Small intestine (tissue), 7 donors: ENCODE measurements at regions not wholly inside any gene's neighbourhood (a gene's known extent, or its start where the extent isn't known, plus 50 kb on each side); places are given as distances from the start of the nearest gene placed in this dataset.

ENCODE experiments used
- DNase-seq, 2 donors: peaks; one replicate each; pipeline versions ENCODE4 v3.0.0 to v3.0.0-alpha.2; 2013
- FAIRE-seq: peaks from 2 replicates; lab custom pipeline; 2012; peaks lifted over from hg19 to GRCh38; lab: Jason Lieb, UNC
- H3K27ac ChIP-seq, 3 donors: one replicate each; pipeline ENCODE4 v1.5.1; 2013; ENCODE audit warnings: low read length in 2 of 3, mild to moderate bottlenecking in 2 of 3, control low read depth in 1 of 3, inconsistent platforms in 1 of 3, low read depth in 1 of 3, moderate library complexity in 1 of 3
- H3K27me3 ChIP-seq, 3 donors: one replicate each; pipeline ENCODE4 v1.6.1; 2013; ENCODE audit warnings: low read length in 3 of 3, inconsistent platforms in 1 of 3; ENCODE audit not compliant: control insufficient read depth in 3 of 3, insufficient read depth in 3 of 3
- H3K36me3 ChIP-seq, 3 donors: one replicate each; pipeline ENCODE4 v1.6.1; 2013; ENCODE audit warnings: low read length in 3 of 3, inconsistent platforms in 1 of 3, low read depth in 1 of 3, mild to moderate bottlenecking in 1 of 3, moderate library complexity in 1 of 3; ENCODE audit not compliant: control insufficient read depth in 3 of 3, insufficient read depth in 2 of 3
- H3K4me1 ChIP-seq, 3 donors: one replicate each; pipeline ENCODE4 v1.6.1; 2013; ENCODE audit warnings: low read length in 2 of 3, inconsistent platforms in 1 of 3, low read depth in 1 of 3, mild to moderate bottlenecking in 1 of 3, moderate library complexity in 1 of 3; ENCODE audit not compliant: control insufficient read depth in 3 of 3, insufficient read depth in 2 of 3
- H3K4me3 ChIP-seq, 3 donors: one replicate each; pipeline ENCODE4 v1.5.1; 2013; ENCODE audit warnings: low read length in 3 of 3, control low read depth in 1 of 3, inconsistent platforms in 1 of 3, low read depth in 1 of 3, mild to moderate bottlenecking in 1 of 3, moderate library complexity in 1 of 3
- H3K9me3 ChIP-seq, 2 donors: one replicate each; pipeline ENCODE4 v1.6.1; 2013; ENCODE audit warnings: low read depth in 1 of 2, low read length in 1 of 2; ENCODE audit not compliant: control insufficient read depth in 2 of 2, insufficient read depth in 1 of 2
- WGBS, 3 donors: extraction: QIAGEN DNeasy Blood & Tissue Kit; methylation state at CpG; one replicate each; pipeline ENCODE4 v1.1.7; 2013; 5-methylcytosine and 5-hydroxymethylcytosine counted together
- donor health status: healthy with polysubstance abuse.
- donor health status: control.
- donor health status: control.
- donor health status: Bipolar disorder and iron deficiency.
- donor health status: healthy.

- Histone ChIP-seq H3K4me3 (no peak overlapping the region), H3K4me1 (no peaks in the 10 kb centered on the region), H3K9me3 (no peaks in the 10 kb centered on the region), H3K36me3 (no peaks in the 10 kb centered on the region), H3K27ac (no peak overlapping the region), H3K27me3 (peaks cover 0 to 3% (median 0%) of the 10 kb centered on the region in 3 donors)
- FAIRE-seq (no peak), DNase-seq (no peak)
- 53 to 85% (median 71%) methylated on average over 4 of the region's 4 CpGs for WGBS, 3 donors
Observed at GRCh38 chr2:207419331-207419730, 110.4 kb upstream of the CREB1 start.

GRCh38 chr2:207421671-207422070, 108.1 kb upstream of the CREB1 start:
- no peak overlapping the region for H3K4me3 ChIP-seq
- H3K4me1 ChIP-seq, result no peaks in the 10 kb centered on the region
- FAIRE-seq (no peak), DNase-seq (no peak)
- no peaks in the 10 kb centered on the region for H3K36me3 ChIP-seq
- WGBS, 3 donors, result 90 to 93% (median 91%) methylated on average over 12 of the region's 12 CpGs
- H3K27me3 ChIP-seq, result peaks cover 0 to 3% (median 0%) of the 10 kb centered on the region in 3 donors
- H3K9me3 ChIP-seq, result no peaks in the 10 kb centered on the region
- H3K27ac ChIP-seq, result no peak overlapping the region

- FAIRE-seq, result no peak
- Histone ChIP-seq H3K27me3 (peaks cover 0 to 3% (median 0%) of the 10 kb centered on the region in 3 donors), H3K36me3 (no peaks in the 10 kb centered on the region), H3K4me3 (no peak overlapping the region), H3K27ac (no peak overlapping the region), H3K9me3 (no peaks in the 10 kb centered on the region), H3K4me1 (no peaks in the 10 kb centered on the region)
- WGBS, 3 donors, result 84 to 86% (median 85%) methylated on average over 3 of the region's 3 CpGs
- DNase-seq, result no peak
Observed at GRCh38 chr2:207422380-207422779, 107.4 kb upstream of the CREB1 start.

DNA sequence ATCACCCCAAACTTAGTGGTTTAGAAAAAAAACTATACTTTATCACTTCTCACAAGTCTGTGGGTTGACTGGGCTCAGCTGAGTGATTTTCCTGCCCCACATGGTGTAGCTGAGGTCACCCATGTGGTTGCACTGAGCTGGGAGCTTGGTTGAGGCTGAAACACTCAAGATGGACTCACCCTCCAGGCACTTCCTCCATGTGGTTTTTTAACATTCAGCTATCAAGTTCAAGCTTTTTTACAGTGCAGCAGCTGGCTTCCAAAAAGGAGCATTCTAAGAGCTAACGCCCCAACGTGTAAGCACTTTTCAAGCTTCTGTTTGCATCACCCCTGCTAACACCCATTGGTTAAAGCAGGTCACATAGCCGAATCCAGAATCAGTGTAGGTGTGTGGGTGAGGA, 105.9 kb upstream of the CREB1 start:
- no peaks in the 10 kb centered on the region for H3K9me3 ChIP-seq
- no peak for FAIRE-seq
- DNase-seq, result no peak
- H3K27ac ChIP-seq, result no peak overlapping the region
- no peaks in the 10 kb centered on the region for H3K4me1 ChIP-seq
- 43 to 71% (median 66%) methylated on average over 3 of the region's 3 CpGs for WGBS, 3 donors
- no peaks in the 10 kb centered on the region for H3K36me3 ChIP-seq
- peaks cover 0 to 3% (median 0%) of the 10 kb centered on the region in 3 donors for H3K27me3 ChIP-seq
- no peak overlapping the region for H3K4me3 ChIP-seq

DNA sequence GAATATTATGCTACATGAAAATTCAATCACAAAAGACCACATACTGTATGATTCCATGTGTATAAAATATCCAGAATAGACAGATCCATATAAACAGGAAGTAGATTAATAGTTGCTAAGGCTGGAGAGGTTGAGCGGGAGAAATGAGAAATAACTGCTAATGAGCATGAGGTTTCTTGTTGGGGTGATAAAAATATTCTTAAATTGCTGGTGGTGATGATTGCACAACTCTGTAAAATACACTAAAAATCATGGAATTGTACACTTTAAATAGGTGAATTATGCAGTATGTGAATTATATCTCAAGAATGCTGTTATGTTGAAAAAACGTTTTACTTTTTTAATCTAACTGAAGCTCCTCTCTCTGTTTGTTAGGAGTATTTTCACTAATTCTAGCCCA, 101.8 kb upstream of the CREB1 start:
- Histone ChIP-seq H3K4me3 (no peak overlapping the region), H3K9me3 (no peaks in the 10 kb centered on the region), H3K27me3 (no peaks in the 10 kb centered on the region), H3K4me1 (no peaks in the 10 kb centered on the region), H3K27ac (no peak overlapping the region), H3K36me3 (no peaks in the 10 kb centered on the region)
- DNase-seq (no peak), FAIRE-seq (no peak)
- 60 to 71% (median 63%) methylated on average over 2 of the region's 2 CpGs for WGBS, 3 donors

- WGBS, 3 donors, result 80 to 97% (median 90%) methylated on average over 1 of the region's 1 CpG
- no peaks in the 10 kb centered on the region for H3K36me3 ChIP-seq
- FAIRE-seq, result no peak
- H3K4me1 ChIP-seq, result no peaks in the 10 kb centered on the region
- H3K27ac ChIP-seq, result no peak overlapping the region
- DNase-seq, result no peak
- H3K9me3 ChIP-seq, result no peaks in the 10 kb centered on the region
- no peak overlapping the region for H3K4me3 ChIP-seq
- no peaks in the 10 kb centered on the region for H3K27me3 ChIP-seq
Observed at GRCh38 chr2:207428573-207428972, 101.2 kb upstream of the CREB1 start.

DNA sequence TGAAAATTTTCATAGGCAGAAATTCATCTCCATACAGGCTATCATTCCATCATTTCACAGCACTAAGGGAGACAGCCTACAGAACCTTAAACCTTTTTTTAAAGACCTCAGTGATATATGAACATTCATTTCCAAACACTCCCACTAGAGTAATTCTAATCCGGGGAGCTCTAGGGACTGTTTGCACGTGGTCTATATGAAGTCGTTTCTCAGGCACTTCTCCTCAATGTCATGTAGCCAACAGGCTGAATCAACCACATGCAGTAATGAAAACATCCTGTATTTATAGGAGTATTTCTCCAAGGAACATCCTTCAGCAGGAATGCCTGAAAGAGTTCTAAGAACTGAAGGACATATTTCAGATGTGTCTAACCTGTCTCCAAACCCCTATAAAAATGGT, 97.3 kb upstream of the CREB1 start:
- no peak for DNase-seq
- no peak for FAIRE-seq
- no peaks in the 10 kb centered on the region for H3K27me3 ChIP-seq
- H3K36me3 ChIP-seq, result peaks cover 0 to 2% (median 0%) of the 10 kb centered on the region in 3 donors
- no peak overlapping the region for H3K27ac ChIP-seq
- H3K9me3 ChIP-seq, result no peaks in the 10 kb centered on the region
- no peaks in the 10 kb centered on the region for H3K4me1 ChIP-seq
- 54 to 79% (median 72%) methylated on average over 3 of the region's 3 CpGs for WGBS, 3 donors
- no peak overlapping the region for H3K4me3 ChIP-seq

- H3K9me3 ChIP-seq, result no peaks in the 10 kb centered on the region
Observed at GRCh38 chr2:207434306-207434705, 95.5 kb upstream of the CREB1 start.

GRCh38 chr2:207434899-207435465, 94.8 kb upstream of the CREB1 start:
- no peak overlapping the region for H3K4me3 ChIP-seq
- DNase-seq, result no peak
- no peak overlapping the region for H3K27ac ChIP-seq
- WGBS, 3 donors, result 85 to 94% (median 93%) methylated on average over 4 of the region's 4 CpGs
- no peaks in the 10 kb centered on the region for H3K9me3 ChIP-seq
- H3K36me3 ChIP-seq, result peaks cover 0 to 2% (median 0%) of the 10 kb centered on the region in 3 donors
- H3K4me1 ChIP-seq, result no peaks in the 10 kb centered on the region
- no peaks in the 10 kb centered on the region for H3K27me3 ChIP-seq
- FAIRE-seq, result no peak

More at GRCh38 chr2:207434306-207434705, 95.5 kb upstream of the CREB1 start:
- Histone ChIP-seq H3K4me3 (no peak overlapping the region), H3K27me3 (no peaks in the 10 kb centered on the region), H3K27ac (no peak overlapping the region), H3K36me3 (peaks cover 0 to 2% (median 0%) of the 10 kb centered on the region in 3 donors), H3K4me1 (no peaks in the 10 kb centered on the region)
- FAIRE-seq (no peak), DNase-seq (no peak)
- 39 to 98% (median 92%) methylated on average over 1 of the region's 1 CpG for WGBS, 3 donors
